DMS 273 treated with DMSO at 0.1 percent for 48 hours (cell line): ENCODE measurements at regions not wholly inside any gene's neighbourhood (a gene's known extent, or its start where the extent isn't known, plus 50 kb on each side); places are given as distances from the start of the nearest gene placed in this dataset.

Experiments
- DNase-seq: peaks from one replicate; lab custom pipeline; 2025; lab: John Stamatoyannopoulos, UW

DNA sequence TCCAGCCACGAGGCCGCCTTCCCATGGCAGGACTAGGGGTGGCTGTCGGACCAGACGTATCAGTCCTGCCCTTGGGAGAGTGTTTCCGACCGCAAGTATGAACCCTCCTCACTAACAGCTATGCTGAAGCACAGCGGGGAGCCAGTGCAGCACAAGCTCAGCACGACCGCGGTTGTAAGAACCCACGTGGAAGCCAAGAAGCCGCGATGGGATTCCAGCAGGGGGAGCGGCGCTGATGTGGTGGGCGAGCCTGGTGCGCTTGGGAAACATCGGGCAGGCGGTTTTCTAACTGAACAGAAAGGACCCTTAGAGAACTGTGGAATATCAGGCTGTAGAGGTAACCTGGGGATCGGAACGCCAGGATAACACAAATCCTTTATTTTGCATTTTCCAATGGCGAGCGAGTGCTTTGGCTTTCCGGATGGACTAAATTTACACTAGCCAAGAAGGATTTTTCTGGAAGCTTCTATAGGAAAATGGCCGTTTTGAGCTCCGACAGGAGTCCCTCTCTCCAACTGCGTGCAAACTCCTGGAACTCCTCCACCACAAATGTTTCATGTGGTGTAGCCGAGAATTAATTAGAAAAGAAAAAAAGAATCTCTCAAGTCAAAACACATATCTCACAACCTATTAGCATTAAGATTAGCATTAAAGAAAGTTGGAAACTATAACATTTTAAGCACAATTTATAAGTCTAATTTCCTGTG is 132.0 kb upstream of the MYCN start:
- no peak for DNase-seq

DNA sequence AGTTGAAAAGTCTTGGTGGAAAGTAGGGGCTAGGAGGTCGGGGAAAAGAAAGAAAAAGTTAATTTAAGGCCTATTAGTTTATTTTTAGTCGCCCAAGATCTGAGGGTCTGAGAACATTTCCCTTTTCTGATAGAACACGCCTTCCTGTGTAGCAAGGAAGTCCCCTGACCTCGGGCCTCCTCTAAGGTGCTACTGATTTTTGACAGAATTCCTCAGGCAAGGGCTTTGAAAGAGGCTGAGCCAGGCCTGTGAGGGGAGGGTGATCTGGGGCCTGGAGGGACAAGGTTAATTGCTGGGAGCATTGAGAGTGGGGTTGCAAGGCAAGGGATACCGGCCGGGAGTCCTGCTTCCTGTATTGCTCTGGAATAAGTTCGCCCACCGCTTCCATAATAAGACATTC is 131.4 kb upstream of the MYCN start:
- no peak for DNase-seq

- DNase-seq, result no peak
Measured at GRCh38 chr2:15809404-15809803, 130.9 kb upstream of the MYCN start.

DNA sequence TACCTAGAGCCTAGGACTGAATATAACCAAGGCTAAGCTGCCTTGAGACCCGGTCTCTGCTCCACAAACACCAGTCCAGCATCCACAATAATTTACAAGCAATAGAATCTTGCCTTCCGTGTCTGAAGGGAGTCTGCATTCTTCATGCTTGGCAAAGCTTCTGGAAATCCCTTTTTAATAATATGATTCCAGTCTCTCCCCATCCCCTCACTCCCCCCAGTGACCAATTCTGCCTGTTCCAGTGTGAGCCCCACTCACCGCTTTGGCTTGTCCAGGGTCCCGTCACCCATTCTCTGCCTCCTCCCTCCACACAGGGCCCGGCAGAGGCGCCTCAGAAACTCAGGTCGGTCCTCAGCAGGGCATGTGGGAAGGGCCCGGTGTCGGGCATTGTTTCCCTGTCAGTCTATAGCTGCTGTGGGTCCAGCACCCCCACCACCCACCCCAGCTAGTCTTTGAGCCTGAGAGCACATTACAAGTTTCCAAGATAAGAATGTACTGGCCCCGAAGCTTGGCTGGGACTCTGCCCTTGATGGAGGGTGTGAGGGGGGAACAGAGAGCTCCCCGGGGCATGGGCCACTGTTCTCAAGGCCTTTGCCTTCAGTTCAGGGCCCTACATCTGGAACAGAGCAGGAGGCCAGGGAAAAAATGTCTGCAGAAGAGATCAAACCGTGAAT is 129.7 kb upstream of the MYCN start:
- DNase-seq, result no peak

- DNase-seq, result no peak
Measured at GRCh38 chr2:15811367-15811766, 129.0 kb upstream of the MYCN start.

- no peak for DNase-seq
Measured at GRCh38 chr2:15812187-15812780, 128.1 kb upstream of the MYCN start.

DNA sequence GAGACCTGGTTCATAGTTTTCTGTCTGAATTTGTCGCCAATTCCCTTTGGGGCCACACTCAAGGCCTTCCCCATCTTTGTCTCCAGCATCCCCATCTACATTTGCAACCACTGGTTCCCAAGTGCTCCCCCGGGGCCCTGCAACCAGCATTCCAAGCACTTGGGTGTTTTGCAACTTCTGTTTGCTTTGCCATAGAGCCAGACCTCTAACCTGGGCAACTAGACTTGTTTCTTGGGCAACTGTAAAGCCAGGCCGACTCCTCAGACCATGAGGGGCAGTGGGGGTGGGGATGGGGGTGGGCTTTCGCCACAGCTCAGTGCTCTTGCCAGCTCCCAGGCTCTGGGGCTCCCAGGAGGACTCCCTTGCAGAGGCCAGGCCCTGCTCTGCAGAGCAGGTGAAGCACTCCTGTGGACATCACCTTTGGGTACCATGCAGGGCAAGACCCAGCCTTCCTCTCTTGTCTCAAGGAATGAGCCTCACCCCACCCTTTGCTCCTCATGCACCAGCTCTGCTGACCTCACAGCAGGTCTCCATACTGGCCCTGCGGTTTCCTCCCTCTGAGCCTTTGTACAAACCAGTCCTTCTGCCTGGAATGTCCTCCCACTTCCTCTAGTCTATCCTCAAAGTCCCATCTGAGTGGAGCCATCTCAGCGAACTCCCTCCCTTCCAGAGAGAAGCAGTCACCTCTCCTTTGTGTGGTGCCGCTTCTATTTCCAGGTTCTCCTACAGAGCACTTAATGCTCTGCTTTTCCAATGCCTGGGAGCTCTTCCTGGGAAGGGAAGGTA is 126.7 kb upstream of the MYCN start:
- no peak for DNase-seq

DNA sequence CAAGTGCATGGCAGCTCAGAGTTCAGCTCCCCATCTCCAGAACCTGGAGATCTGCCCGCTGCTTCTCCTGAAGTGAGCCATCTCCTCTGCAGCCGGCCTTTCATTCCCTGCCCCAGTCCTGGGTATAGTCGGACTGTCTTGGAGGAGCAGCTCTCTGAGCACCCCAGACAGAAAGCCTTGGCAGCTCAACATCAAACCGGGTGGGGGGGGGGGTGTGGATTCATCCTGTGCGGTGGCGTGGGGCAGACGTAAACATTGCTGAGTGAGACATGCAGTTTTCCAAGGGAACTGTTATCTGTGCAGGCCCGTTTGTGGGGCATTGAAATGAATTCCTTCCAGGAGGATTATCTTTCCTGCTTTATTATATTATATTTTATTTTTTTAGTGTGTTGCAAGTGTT is 125.9 kb upstream of the MYCN start:
- no peak for DNase-seq

DNA sequence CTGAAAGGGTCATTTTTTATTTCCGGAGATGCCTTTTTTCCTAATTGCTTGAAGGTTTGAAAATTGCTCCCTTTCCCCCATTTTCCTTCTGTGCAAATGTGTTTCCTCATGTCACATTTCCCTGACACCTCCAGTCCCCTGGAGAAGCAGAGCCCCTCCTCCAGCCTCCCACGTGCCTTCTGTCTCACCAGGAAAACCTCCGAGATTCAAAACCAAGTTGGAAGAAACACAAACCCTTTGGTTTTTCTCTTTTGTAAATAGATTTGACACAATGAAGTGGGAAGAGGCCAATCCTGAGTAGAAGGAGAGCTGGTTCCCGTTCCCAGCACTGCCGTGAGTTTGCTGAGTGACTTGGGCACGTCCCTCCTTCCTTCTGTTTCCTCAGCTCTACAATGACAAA is 125.4 kb upstream of the MYCN start:
- no peak for DNase-seq

DNA sequence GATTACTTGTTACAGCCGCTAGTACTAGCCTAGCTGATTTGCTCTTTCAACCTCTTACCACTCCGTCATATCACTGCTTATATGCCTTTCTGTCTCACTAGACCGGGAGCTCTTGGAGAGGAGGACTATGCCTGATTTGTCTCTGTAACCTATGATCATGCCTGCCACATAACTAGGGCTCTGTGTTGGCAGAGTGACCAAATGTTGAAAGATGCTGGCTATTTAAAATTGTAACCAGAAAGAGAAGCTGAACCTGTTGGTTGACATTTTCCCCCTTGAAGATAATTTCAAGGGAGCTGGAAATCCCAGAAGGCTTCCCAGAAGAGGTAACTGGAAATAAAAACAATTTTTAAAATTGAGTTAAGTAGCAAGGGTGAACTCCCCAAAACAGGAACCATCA is 124.1 kb upstream of the MYCN start:
- no peak for DNase-seq

DNA sequence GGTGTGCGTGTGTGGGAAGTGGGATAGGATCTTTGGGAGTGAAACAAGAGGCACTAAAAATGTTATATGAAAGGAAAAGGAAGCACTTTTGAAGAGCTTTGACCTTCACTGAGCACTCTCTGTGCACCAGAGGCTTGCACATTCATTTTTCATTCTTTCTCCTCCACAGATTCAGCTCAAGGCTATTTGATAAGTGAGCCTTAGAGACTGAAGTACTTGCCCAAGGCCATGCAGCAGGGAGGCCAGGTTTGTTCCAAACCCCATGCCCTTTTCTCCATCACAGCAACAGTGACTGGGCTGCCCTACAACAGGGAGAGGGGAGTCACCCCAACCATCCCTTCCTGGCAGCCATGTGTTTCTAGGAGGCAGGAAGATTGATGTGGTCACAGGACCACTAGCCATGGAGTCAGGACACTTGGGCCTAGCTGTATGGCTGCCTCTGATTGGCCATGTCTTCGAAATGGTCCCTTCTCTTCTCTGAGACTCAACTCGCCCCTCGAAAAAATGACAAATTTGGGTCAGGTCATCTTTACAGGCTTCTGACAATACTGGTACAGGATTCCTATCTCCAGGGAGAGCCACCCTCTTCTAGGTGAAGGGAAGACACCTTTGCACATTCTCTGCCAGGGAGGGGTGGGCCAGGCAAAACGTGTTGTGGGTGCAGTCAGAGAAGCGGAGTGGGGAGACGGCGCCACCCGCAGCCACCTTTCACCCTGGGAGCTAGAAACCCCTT is 123.5 kb upstream of the MYCN start:
- no peak for DNase-seq

DNA sequence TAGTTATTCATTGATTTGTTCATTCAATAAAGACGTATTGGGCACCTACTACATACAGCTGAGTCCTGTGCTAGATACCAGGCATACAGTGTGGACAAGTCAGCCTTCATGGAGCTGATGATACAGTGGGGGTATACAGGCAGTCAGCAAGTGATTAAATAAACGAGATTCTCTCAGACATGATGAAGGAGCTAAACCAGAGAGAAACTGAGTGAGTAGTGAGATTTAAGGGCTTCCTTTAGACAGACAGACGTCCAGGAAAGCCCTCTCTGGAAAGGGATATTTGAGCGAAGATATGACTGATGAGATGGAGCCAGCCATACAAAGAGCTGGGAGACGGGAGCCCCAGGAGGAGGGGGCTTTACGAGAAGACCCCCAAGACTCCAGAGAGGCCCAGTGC is 122.6 kb upstream of the MYCN start:
- DNase-seq, result no peak

GRCh38 chr2:15818318-15818753 is 122.0 kb upstream of the MYCN start:
- DNase-seq, result no peak

DNA sequence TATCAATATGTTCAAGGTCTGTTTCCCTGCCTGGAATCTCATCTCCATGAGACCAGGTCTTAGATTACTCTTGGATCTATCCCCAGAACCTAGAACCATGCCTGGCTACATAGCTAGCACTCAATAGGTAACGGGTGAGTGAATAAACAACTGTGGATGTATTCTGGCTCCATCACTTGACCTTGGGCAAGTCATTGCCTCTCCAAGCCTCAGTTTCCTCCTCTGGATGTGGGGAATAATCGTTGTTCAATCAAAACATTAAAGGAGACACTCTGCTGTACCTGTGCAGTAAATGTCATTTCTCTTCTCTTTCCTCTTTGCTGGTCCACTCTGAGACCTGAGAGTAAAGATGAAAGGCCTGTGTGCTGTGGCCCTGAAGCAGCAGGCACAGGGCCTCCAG is 121.5 kb upstream of the MYCN start:
- DNase-seq, result no peak

- no peak for DNase-seq
Measured at GRCh38 chr2:15819562-15820256, 120.6 kb upstream of the MYCN start.

GRCh38 chr2:15820257-15820566 is 120.1 kb upstream of the MYCN start:
- no peak for DNase-seq

DNA sequence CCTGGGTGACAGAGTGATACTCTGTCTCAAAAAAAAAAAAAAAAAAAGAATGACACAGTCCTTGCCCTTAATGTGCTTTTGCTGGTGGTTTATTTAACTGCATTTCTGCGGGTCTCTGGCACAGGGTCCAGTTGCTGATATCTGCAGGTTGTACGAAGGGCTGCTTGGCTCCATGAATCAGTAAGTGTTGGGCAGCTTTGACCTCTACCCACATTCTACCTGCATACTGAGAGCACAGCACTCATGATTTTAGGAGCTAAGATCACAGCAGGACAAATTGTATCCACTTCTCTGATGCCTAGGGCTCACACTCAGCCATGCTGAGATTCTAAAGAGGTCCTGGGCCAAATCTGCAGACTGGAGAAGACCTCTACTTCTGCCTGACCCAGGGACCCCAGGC is 119.4 kb upstream of the MYCN start:
- DNase-seq, result no peak

DNA sequence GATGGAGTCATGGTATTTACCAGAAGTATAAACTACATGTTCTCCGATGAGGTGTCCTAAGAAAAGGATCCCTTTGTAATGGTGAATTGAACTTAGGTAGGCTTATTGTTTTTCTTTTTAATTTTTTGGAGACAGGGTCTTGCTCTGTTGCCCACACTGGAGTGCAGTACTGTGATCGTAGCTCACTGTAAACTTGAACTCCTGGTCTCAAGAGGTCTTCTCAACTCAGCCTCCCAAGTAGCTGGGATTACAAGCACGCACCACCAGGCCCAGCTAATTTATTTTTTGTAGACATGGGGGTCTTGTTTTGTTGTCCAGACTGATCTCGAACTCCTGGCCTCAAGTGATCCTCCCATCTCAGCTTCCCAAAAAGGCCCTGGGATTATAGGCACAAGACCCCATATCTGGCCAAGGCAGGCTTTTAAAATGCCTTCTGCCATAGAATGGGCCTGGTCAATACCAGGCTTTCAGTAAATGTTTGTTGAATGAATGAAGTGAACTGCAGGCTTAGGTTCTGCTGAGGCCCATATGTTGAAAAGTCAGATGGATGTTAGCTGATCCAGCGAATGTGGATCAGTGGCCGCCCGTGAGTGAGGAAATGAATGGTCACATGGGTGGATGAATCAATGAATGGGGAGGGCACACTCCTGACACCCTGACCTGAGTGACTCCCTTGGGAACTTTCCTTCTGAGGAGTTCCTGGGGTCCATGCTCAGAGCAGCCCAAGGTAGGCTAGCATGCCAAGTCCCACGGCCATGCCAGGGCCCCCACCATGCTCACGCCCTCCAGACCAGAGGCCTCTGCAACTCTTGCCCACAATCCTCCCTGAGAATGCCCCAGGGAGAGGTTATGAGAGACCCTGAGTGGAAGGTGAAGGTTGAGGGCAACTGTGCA is 118.0 kb upstream of the MYCN start:
- DNase-seq, result no peak

GRCh38 chr2:15823459-15824396 is 116.6 kb upstream of the MYCN start:
- no peak for DNase-seq
